ENCODE measurements at regions not wholly inside any gene's neighbourhood (a gene's known extent, or its start where the extent isn't known, plus 50 kb on each side); places are given as distances from the start of the nearest gene placed in this dataset.
A peak's percentile ranks its signal among the peaks of the same experiment; 100 is the strongest.

GRCh38 chr4:52234561-52235440, 183.7 kb downstream of the SPATA18 start:
- DNase-seq (ENCODE audit: low spot score) = peak; percentile 46

GRCh38 chr4:52235552-52236201, 184.6 kb downstream of the SPATA18 start:
- no peak for DNase-seq (ENCODE audit: low spot score)

DNA sequence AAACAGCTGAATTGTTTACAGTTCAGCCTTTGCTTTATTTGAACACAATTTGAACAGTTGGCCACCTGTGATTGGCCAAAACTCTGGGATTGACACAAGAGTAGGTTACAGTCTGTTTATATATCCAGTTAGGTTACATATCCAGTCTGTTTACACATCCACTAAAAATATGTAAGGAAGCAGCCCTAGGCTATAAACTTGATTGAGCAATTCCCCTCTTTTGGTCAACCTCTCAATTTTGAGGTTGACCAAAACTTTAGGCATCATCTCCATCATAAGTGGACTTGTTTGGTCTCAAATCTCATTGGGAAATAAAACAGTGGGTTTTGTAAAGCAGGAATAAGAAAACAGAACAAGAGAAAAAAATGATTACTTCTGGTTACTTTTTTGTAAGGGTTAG, 190.8 kb downstream of the SPATA18 start:
- no peak for DNase-seq (ENCODE audit: low spot score)

GRCh38 chr4:52243367-52243766, 192.3 kb downstream of the SPATA18 start:
- DNase-seq (ENCODE audit: low spot score) = no peak

DNA sequence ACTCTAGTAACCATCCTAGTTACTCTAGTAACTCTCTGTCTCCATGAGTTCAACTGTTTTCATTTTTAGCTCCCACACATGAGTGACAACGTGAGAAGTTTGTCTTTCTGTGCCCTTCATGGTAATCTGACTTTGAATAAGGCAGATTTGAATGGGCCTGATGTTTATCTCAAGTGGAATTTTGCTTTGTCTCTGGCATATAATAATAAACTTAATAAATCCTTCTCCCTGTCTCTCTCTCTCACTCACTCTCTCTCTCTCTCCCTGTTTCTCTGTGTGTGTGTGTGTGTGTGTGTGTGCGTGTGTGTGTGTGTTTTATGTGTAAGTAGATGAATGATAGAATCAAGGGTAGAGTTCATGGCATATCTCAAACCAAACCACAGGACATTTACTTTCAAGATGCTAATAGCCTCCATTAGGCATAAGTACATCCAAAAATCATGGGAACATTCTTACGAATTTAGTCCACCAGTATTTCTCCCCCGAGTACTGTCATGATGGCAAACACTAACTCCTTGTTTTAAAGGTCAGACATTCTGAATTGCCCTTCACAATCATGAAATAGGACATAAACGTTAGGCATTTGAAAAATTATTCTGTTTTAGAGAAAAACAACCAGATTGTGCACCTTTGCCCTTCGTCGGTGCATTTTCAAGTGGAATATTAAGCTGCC, 193.1 kb downstream of the SPATA18 start:
- DNase-seq (ENCODE audit: low spot score) = no peak

DNA sequence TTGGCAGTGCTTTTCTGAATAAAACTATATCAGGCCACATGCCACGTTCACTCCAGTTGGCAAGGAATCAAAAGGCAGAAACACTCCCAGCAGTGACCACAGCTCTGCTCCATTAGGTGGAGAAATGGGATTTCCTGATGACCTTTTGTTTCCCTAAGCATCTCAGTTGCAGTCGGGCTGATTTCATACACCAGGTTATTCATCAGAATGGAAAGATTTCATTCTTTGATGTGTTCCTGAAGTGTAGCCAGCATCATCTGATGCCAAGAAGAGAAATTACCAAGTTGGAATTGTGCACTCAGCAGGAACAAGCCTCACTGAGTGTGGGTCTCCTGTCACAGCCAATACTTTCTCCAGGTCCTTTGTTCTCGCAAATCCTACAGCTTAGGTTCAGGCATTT, 193.7 kb downstream of the SPATA18 start:
- DNase-seq (ENCODE audit: low spot score) = peak; percentile 21

DNA sequence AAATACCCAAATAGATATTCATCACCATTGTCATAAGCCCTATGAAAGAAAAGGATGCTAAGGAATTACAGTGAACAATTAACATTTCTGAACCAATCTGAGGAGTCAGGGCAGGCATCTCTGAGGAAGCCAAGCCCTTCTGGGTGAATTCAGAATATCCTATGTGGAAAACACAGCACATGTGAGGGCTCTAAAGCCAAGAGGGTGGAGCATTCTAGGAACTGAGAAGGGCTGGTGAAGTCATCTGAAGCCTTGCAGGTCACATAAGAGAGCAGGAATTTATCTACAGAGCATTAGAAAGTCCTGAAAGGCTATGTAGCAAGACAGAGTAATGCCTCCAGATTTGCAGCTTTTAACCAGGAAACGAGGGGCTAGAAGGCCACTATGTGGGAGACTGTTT, 195.7 kb downstream of the SPATA18 start:
- no peak for DNase-seq (ENCODE audit: low spot score)

DNA sequence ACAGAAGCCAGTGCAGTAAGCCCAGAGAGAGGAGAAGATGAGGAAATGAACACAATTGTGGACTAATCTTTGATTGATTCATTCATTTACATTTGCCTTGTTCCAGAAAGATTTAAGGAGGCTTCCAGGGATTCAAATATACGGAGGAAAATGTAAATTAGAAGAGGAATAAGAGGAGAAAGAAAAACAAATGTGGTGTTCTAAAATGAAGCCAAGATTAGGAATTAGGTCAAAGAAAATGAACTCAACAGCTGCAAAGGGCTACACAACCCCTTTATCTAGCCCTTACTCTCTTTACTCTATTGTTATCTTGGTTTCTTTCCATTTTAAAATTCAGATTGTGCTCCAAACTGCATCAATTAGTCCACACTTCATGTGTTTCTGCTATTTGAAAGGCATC, 196.8 kb downstream of the SPATA18 start:
- no peak for DNase-seq (ENCODE audit: low spot score)

GRCh38 chr4:52248820-52249219, 197.7 kb downstream of the SPATA18 start:
- peak; percentile 78 for DNase-seq (ENCODE audit: low spot score)

GRCh38 chr4:52249581-52249980, 198.5 kb downstream of the SPATA18 start:
- no peak for DNase-seq (ENCODE audit: low spot score)

DNA sequence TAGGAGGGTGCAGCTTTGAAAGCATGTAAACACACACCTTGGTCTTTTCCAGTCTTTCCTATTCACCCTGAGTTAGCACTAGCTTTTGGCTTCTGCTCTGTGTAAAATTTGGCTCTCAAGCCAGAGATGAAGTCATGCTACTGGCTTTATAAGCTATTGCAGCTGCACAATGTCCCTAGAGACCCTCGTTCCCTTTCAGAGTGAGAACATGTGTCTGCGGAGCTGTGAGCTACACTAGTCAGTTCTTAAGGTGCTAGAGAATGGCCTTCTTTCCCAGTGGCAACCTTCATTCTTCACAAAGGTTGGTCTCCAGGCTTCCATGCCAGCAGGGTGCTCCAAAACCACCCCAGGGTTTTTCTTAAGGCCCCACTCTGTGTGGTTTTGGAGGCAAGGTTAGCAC, 199.1 kb downstream of the SPATA18 start:
- no peak for DNase-seq (ENCODE audit: low spot score)

DNA sequence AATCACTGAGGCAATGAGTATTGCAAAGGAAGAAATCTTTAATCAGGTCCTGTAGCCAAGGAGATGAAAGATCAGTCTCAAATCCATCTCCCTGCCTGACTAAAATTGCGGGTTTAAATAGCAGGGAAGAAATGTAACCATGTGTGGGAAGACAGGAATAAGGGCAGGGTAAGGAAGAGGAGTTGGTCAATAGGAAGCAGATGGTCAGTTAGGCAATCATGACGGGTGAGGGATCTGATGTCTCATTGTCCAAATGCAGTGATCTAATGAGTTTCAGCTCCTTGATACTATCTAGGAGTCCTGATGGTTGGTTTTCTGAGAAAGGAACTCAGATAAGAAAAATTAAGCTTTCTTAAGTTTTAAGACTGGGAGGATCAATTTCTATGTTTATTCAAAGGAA, 200.8 kb downstream of the SPATA18 start:
- DNase-seq (ENCODE audit: low spot score) = no peak

GRCh38 chr4:52253025-52253424, 201.9 kb downstream of the SPATA18 start:
- DNase-seq (ENCODE audit: low spot score) = no peak

DNA sequence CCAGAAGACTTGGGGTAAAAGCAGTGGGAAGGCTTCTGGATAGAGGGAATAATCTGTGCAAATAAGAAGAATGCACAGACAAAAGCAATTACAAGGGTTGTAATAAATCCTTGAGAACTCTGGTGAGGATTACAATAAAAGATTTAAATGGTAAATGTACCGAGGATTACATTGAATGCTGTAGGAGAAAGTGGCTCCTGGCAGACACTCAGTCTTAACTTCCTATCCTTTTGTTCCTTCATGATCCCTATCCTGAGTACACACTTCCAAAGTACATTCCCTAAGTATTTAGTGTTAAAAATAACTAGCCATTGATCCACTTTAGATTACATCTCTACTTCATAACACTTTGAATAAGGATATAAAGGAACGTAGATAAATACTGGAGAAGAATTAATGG, 205.4 kb downstream of the SPATA18 start:
- DNase-seq (ENCODE audit: low spot score) = no peak

DNA sequence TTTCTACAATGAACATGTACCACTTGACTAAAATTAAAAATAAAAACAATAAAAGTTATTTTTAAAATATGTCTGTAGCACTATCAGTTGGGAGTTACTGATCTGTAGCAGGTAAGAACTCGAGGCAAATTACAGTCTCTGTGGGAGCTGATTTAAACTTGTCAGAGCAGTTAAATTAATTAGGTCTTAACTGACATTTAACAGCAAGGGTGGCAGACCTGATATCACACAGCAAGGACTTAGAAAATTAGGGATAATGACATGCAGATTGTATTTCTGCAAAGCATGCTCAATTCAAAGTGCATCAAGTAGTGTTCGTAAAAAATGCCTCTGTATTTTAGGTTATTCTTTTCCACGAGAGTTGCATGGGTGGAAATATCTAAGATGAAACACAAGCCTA, 208.9 kb downstream of the SPATA18 start:
- DNase-seq (ENCODE audit: low spot score) = no peak

GRCh38 chr4:52260514-52261210, 209.6 kb downstream of the SPATA18 start:
- DNase-seq (ENCODE audit: low spot score) = no peak

DNA sequence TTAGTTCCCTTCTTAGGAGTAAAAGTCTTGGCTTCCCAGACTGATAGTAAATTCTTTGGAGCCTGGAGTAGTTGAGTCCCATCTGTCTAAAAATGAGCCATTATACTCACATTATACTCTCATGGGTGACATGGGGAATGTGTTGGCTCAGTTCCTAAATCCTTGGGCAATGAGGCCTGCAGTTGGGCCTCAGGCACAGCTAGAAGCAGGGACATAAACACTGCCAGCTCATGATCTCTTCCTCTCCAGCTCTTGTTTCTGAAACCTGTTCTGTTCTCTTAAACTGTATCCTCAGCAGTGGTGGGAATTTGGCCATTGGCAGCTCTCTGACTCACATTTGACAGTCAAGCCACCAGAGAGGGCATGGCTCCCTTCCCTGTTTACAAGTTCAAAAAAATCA, 212.5 kb downstream of the SPATA18 start:
- DNase-seq (ENCODE audit: low spot score) = peak; percentile 86

DNA sequence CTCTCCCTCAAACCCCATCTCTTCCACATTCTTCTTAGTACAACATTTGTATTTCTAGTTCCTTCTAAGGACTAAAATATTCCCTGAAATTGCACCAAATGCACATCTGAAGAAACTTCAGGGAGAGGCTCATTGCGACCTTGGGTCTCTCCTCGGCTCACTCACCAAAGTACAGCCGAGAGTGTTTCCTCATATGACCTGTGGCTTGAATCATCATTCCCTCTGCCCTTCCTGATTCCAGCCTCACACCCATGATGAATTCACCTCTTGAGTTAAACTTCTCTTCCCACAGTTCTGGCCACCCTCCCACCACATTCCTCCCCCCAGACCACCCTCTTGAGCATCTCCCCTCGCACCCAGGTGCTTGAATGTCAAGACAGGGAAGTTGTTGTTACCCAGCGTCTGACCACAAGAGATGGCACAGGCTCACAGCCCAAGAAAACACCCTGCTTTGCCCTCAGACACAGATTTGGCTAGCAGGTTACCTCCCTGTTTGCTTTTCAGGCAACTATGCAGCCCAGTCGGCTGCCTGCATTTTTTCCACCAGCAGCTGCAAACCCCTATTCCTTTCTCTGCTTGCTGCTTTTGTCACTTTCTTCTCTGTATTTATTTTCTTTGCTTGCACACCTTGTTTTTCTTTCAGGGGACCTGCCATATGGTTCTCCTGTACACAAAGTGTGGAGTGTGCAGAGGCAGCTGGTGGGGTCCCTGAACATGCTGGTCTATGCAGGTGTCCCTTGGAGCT, 214.8 kb downstream of the SPATA18 start:
- DNase-seq (ENCODE audit: low spot score) = peak; percentile 35

GRCh38 chr4:52266537-52267137, 215.5 kb downstream of the SPATA18 start:
- DNase-seq (ENCODE audit: low spot score) = no peak

DNA sequence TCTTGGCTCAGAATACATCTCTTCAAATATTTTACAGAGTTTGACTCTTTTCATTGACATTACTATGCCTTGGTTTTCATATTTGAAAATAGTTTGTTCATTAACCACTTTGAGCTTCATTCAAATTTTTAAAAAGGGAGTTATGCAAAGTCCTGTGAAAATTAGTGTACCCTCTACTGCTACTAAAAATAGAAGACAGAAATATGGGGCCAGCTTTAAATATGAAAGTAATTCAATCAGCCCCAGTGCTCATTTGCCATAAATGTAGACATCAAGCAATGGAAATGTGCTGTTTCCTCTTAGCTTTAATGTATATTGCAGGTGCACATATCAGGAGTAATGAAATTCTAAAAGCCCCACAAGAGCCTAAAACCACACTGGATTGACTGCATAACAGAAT, 218.7 kb downstream of the SPATA18 start:
- DNase-seq (ENCODE audit: low spot score) = no peak

- DNase-seq (ENCODE audit: low spot score) = no peak
These were observed 222.8 kb downstream of the SPATA18 start for GRCh38 chr4:52273885-52274284.

Data from kidney tubule cell (primary cell).